WTC11 (cell line): ENCODE measurements at regions not wholly inside any gene's neighbourhood (a gene's known extent, or its start where the extent isn't known, plus 50 kb on each side); places are given as distances from the start of the nearest gene placed in this dataset.

ENCODE experiments used
- ATAC-seq: fragments of 200-7000 bp; cut with Tn5 transposase; 2 replicates; pipeline ENCODE4 v1.10.0; 2021; ENCODE audit warnings: mild to moderate bottlenecking, moderate library complexity
- CTCF ChIA-PET: fragments of 300-600 bp; sonication (Branson Sonifier 250); formaldehyde crosslinking; loops from one replicate; lab custom pipeline; 2021; ENCODE audit warnings: antibody characterized with exemption; lab: Charles Lee
- POLR2A ChIA-PET: fragments of 350-600 bp; sonication (Branson Sonifier 250); formaldehyde crosslinking; loops from one replicate; lab custom pipeline; 2021; ENCODE audit warnings: antibody characterized with exemption; lab: Charles Lee
- DNase-seq: peaks from one replicate; pipeline ENCODE4 v3.0.0; 2021; ENCODE audit warnings: low spot score
- H3K27ac Mint-ChIP-seq: 2 replicates; pipeline ENCODE4 v1.8.0; 2021; ENCODE audit warnings: mixed read lengths
- H3K27me3 Mint-ChIP-seq: 2 replicates; pipeline ENCODE4 v1.8.0; 2021; ENCODE audit warnings: low read depth, mild to moderate bottlenecking, moderate library complexity, mixed read lengths
- H3K36me3 Mint-ChIP-seq: 2 replicates; pipeline ENCODE4 v1.8.0; 2021; ENCODE audit warnings: mixed read lengths
- H3K4me1 Mint-ChIP-seq: 2 replicates; pipeline ENCODE4 v1.8.0; 2022; ENCODE audit warnings: mixed read lengths
- H3K4me3 Mint-ChIP-seq: 2 replicates; pipeline ENCODE4 v1.8.0; 2021; ENCODE audit warnings: mild to moderate bottlenecking, moderate library complexity, mixed read lengths
- H3K9me3 Mint-ChIP-seq: 2 replicates; pipeline ENCODE4 v1.8.0; 2021; ENCODE audit warnings: mixed read lengths
- ERG ChIP-seq: fragments of 250-450 bp; sonication (Bioruptor Pico); IDR thresholded peaks from 2 replicates; pipeline ENCODE4 v1.8.0; 2021; ENCODE audit warnings: mild to moderate bottlenecking
- MXD4 ChIP-seq: fragments of 250-450 bp; sonication (Bioruptor Pico); IDR thresholded peaks from 2 replicates; pipeline ENCODE4 v1.8.0; 2021; ENCODE audit warnings: mild to moderate bottlenecking, moderate library complexity, borderline replicate concordance
- NR2C2 ChIP-seq: sonication (generic); formaldehyde crosslinking; IDR thresholded peaks from 2 replicates; pipeline ENCODE4 v1.8.0; 2022; ENCODE audit warnings: mild to moderate bottlenecking, missing genetic modification reagents
- NR3C1 ChIP-seq: sonication (generic); formaldehyde crosslinking; conservative IDR thresholded peaks from 2 replicates; pipeline ENCODE4 v1.8.1; 2023; ENCODE audit warnings: low read depth, mild to moderate bottlenecking, missing genetic modification reagents
- TCF7 ChIP-seq: sonication (generic); formaldehyde crosslinking; IDR thresholded peaks from 2 replicates; pipeline ENCODE4 v1.8.0; 2022; ENCODE audit warnings: mild to moderate bottlenecking, low read depth, missing genetic modification reagents, moderate library complexity
- TEAD4 ChIP-seq: sonication (generic); formaldehyde crosslinking; IDR thresholded peaks from 2 replicates; pipeline ENCODE4 v1.8.0; 2022; ENCODE audit warnings: mild to moderate bottlenecking, missing genetic modification reagents
- ZBTB21 ChIP-seq: sonication (generic); formaldehyde crosslinking; IDR thresholded peaks from 2 replicates; pipeline ENCODE4 v1.8.1; 2023; ENCODE audit warnings: mild to moderate bottlenecking, missing genetic modification reagents, borderline replicate concordance
- ZMAT4 ChIP-seq: fragments of 250-450 bp; sonication (Bioruptor Pico); IDR thresholded peaks from 2 replicates; pipeline ENCODE4 v1.9.0; 2021; ENCODE audit warnings: mild to moderate bottlenecking
- ZNF121 ChIP-seq: sonication (generic); formaldehyde crosslinking; IDR thresholded peaks from 2 replicates; pipeline ENCODE4 v1.8.0; 2023; ENCODE audit warnings: missing genetic modification reagents
- ZNF317 ChIP-seq: sonication (generic); formaldehyde crosslinking; IDR thresholded peaks from 2 replicates; pipeline ENCODE4 v1.8.1; 2023; ENCODE audit warnings: low read depth, mild to moderate bottlenecking, moderate library complexity, missing genetic modification reagents, borderline replicate concordance
- ZNF532 ChIP-seq: fragments of 250-450 bp; sonication (Bioruptor Pico); IDR thresholded peaks from 2 replicates; pipeline ENCODE4 v1.9.0; 2021; ENCODE audit warnings: mild to moderate bottlenecking, borderline replicate concordance
- TF ChIP-seq, protein P1 (sequence below): sonication (generic); formaldehyde crosslinking; IDR thresholded peaks from 2 replicates; pipeline ENCODE4 v1.8.0; 2022; ENCODE audit warnings: mild to moderate bottlenecking, missing genetic modification reagents
- TF ChIP-seq, protein P2 (sequence below): sonication (generic); formaldehyde crosslinking; IDR thresholded peaks from 2 replicates; pipeline ENCODE4 v1.8.1; 2023; ENCODE audit warnings: mild to moderate bottlenecking, missing genetic modification reagents, moderate library complexity
- TF ChIP-seq, protein P3 (sequence below): sonication (generic); formaldehyde crosslinking; IDR thresholded peaks from 2 replicates; pipeline ENCODE4 v1.8.1; 2022; ENCODE audit warnings: mild to moderate bottlenecking, moderate library complexity, missing genetic modification reagents
- TF ChIP-seq, protein P4 (sequence below): fragments of 250-450 bp; sonication (Bioruptor Pico); IDR thresholded peaks from 2 replicates; pipeline ENCODE4 v1.9.0; 2021; ENCODE audit warnings: mild to moderate bottlenecking

- no peak overlapping the region for H3K27ac Mint-ChIP-seq
- no peaks in the 10 kb centered on the region; the same call in 1 of the 2 replicates for H3K36me3 Mint-ChIP-seq
- CTCF ChIA-PET: interaction anchor here (2.1 kb wide), 1 partner anchor 10 kb away, joined by 8 read pairs; no protein-coding TSS in a partner anchor
- TF ChIP-seq NR3C1 (CRISPR knock-in tag): no peak
- TF ChIP-seq, protein P1, sequence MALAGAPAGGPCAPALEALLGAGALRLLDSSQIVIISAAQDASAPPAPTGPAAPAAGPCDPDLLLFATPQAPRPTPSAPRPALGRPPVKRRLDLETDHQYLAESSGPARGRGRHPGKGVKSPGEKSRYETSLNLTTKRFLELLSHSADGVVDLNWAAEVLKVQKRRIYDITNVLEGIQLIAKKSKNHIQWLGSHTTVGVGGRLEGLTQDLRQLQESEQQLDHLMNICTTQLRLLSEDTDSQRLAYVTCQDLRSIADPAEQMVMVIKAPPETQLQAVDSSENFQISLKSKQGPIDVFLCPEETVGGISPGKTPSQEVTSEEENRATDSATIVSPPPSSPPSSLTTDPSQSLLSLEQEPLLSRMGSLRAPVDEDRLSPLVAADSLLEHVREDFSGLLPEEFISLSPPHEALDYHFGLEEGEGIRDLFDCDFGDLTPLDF (CRISPR knock-in tag): no peak
- no peak for TF ChIP-seq ZNF317
- no peak for TF ChIP-seq ZNF121 (CRISPR knock-in tag)
- no peak for TF ChIP-seq ZBTB21
- TF ChIP-seq, protein P2, sequence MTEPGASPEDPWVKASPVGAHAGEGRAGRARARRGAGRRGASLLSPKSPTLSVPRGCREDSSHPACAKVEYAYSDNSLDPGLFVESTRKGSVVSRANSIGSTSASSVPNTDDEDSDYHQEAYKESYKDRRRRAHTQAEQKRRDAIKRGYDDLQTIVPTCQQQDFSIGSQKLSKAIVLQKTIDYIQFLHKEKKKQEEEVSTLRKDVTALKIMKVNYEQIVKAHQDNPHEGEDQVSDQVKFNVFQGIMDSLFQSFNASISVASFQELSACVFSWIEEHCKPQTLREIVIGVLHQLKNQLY (CRISPR knock-in tag): no peak
- TF ChIP-seq TEAD4 (CRISPR knock-in tag): no peak
- TF ChIP-seq TCF7: no peak
- TF ChIP-seq MXD4 (CRISPR knock-in tag): no peak
- no peak for TF ChIP-seq ZMAT4
- no peak for TF ChIP-seq ERG (CRISPR knock-in tag)
- TF ChIP-seq NR2C2 (CRISPR knock-in tag): no peak
- H3K27me3 Mint-ChIP-seq: no peaks in the 10 kb centered on the region
- no peak overlapping the region for H3K4me3 Mint-ChIP-seq
- peaks cover 30% of the 10 kb centered on the region for H3K4me1 Mint-ChIP-seq
- ATAC-seq: no peak
- no peak for DNase-seq
- H3K9me3 Mint-ChIP-seq: 0 out of 2 replicates have a peak, but pooled peaks cover 3% of the 10 kb centered on the region
- POLR2A ChIA-PET: no interaction called here
Measured at GRCh38 chr4:97152149-97152548, 991.1 kb downstream of the STPG2 start.

DNA sequence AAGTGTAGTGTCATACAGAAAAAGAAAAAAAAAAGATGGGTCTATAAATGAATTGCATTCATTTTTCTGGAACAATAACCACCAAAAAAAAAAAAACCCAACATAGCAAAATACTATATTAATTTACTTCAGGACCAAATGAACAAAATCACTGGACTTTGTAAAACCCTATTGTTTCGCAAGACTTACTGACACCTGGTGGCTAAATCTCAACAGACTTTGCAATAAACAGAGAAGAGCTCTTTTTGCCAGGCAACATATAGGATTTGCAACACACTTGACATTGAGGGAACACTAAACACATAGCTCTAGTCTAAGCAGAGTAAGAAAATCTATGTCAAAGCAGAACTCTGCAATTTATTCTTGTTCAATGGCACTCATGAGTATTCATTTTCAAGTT, 990.2 kb downstream of the STPG2 start:
- H3K9me3 Mint-ChIP-seq: no peaks in the 10 kb centered on the region
- POLR2A ChIA-PET: no interaction called here
- H3K4me3 Mint-ChIP-seq: no peak overlapping the region
- CTCF ChIA-PET: interaction anchor here (0.6 to 2.1 kb wide), 18 partner anchors 9 to 893 kb away, joined by 3 to 8 read pairs (median 3); no protein-coding TSS in a partner anchor
- no peaks in the 10 kb centered on the region for H3K27me3 Mint-ChIP-seq
- H3K36me3 Mint-ChIP-seq: no peaks in the 10 kb centered on the region
- ATAC-seq: peak; percentile 64
- TF ChIP-seq, protein P3, sequence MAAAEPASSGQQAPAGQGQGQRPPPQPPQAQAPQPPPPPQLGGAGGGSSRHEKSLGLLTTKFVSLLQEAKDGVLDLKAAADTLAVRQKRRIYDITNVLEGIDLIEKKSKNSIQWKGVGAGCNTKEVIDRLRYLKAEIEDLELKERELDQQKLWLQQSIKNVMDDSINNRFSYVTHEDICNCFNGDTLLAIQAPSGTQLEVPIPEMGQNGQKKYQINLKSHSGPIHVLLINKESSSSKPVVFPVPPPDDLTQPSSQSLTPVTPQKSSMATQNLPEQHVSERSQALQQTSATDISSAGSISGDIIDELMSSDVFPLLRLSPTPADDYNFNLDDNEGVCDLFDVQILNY (CRISPR knock-in tag): no peak
- TF ChIP-seq ZNF532: no peak
- TF ChIP-seq ZNF317: no peak
- TF ChIP-seq, protein P4, sequence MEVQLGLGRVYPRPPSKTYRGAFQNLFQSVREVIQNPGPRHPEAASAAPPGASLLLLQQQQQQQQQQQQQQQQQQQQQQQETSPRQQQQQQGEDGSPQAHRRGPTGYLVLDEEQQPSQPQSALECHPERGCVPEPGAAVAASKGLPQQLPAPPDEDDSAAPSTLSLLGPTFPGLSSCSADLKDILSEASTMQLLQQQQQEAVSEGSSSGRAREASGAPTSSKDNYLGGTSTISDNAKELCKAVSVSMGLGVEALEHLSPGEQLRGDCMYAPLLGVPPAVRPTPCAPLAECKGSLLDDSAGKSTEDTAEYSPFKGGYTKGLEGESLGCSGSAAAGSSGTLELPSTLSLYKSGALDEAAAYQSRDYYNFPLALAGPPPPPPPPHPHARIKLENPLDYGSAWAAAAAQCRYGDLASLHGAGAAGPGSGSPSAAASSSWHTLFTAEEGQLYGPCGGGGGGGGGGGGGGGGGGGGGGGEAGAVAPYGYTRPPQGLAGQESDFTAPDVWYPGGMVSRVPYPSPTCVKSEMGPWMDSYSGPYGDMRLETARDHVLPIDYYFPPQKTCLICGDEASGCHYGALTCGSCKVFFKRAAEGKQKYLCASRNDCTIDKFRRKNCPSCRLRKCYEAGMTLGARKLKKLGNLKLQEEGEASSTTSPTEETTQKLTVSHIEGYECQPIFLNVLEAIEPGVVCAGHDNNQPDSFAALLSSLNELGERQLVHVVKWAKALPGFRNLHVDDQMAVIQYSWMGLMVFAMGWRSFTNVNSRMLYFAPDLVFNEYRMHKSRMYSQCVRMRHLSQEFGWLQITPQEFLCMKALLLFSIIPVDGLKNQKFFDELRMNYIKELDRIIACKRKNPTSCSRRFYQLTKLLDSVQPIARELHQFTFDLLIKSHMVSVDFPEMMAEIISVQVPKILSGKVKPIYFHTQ (CRISPR knock-in tag): no peak
- no peak for DNase-seq
- no peak overlapping the region for H3K27ac Mint-ChIP-seq
- H3K4me1 Mint-ChIP-seq: peaks cover 30% of the 10 kb centered on the region
